DND-41 (cell line): ENCODE measurements at regions not wholly inside any gene's neighbourhood (a gene's known extent, or its start where the extent isn't known, plus 50 kb on each side); places are given as distances from the start of the nearest gene placed in this dataset.

Experiments used
- EZH2 ChIP-seq: IDR thresholded peaks from 3 replicates; pipeline ENCODE4 v1.6.1; 2012; ENCODE audit warnings: borderline replicate concordance, low read depth, mild to moderate bottlenecking, moderate library complexity, low read length, inconsistent platforms; ENCODE audit not compliant: severe bottlenecking
- TF ChIP-seq, protein P1 (sequence below): IDR thresholded peaks from 2 replicates; pipeline ENCODE4 v1.5.1; 2012; ENCODE audit warnings: borderline replicate concordance, low read length, moderate library complexity, mild to moderate bottlenecking; ENCODE audit not compliant: poor library complexity, severe bottlenecking; ENCODE audit errors: extremely low read depth

DNA sequence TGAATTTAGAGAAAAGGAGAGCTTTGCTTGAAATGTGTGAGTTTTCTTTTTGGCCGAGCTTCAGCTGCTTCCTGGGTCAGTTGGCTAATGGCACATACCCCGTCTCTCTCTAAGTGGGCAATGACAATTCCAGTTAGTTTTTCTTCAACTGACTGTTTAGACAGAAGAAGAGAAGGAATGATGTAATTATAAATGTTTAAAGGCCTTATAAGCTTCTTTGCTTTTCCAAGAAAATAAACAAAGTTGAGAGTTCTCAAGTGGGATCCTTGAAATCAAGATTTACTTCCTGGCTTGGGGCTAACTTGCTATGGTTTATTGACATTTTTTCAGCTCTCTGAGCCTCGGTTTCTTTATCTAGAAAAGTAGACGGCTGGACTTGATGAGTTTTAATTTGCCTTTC is 794.9 kb upstream of the ACVR2A start:
- TF ChIP-seq, protein P1, sequence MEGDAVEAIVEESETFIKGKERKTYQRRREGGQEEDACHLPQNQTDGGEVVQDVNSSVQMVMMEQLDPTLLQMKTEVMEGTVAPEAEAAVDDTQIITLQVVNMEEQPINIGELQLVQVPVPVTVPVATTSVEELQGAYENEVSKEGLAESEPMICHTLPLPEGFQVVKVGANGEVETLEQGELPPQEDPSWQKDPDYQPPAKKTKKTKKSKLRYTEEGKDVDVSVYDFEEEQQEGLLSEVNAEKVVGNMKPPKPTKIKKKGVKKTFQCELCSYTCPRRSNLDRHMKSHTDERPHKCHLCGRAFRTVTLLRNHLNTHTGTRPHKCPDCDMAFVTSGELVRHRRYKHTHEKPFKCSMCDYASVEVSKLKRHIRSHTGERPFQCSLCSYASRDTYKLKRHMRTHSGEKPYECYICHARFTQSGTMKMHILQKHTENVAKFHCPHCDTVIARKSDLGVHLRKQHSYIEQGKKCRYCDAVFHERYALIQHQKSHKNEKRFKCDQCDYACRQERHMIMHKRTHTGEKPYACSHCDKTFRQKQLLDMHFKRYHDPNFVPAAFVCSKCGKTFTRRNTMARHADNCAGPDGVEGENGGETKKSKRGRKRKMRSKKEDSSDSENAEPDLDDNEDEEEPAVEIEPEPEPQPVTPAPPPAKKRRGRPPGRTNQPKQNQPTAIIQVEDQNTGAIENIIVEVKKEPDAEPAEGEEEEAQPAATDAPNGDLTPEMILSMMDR, result no peak
- no peak for TF ChIP-seq EZH2
